COLO829 (cell line): ENCODE measurements at regions not wholly inside any gene's neighbourhood (a gene's known extent, or its start where the extent isn't known, plus 50 kb on each side); places are given as distances from the start of the nearest gene placed in this dataset.
A peak's percentile ranks its signal among the peaks of the same experiment; 100 is the strongest.
"Not testable (repeated sequence)": the region's sequence is repeated elsewhere in the genome, so short reads cannot be mapped to it uniquely, and the experiment has no call there.

ENCODE experiments used
- DNase-seq: peaks from one replicate; pipeline ENCODE4 v3.0.0; 2012; ENCODE audit warnings: low spot score

- no peak for DNase-seq
Observed at GRCh38 chr6:119879731-119880130, 530.2 kb upstream of the MAN1A1 start.

- no peak for DNase-seq
Observed at GRCh38 chr6:119874381-119874780, 524.8 kb upstream of the MAN1A1 start.

GRCh38 chr6:119873107-119873506 lies 523.5 kb upstream of the MAN1A1 start:
- DNase-seq, result no peak

GRCh38 chr6:119871520-119871919 lies 522.0 kb upstream of the MAN1A1 start:
- DNase-seq, result no peak

- peak; percentile 2 for DNase-seq
Observed at GRCh38 chr6:119865466-119866350, 516.1 kb upstream of the MAN1A1 start.

- no peak for DNase-seq
Observed at GRCh38 chr6:119862719-119863118, 513.2 kb upstream of the MAN1A1 start.

- no peak for DNase-seq
Observed at GRCh38 chr6:119858901-119859300, 509.3 kb upstream of the MAN1A1 start.

- peak; percentile 5 for DNase-seq
Observed at GRCh38 chr6:119856136-119856535, 506.6 kb upstream of the MAN1A1 start.

- no peak for DNase-seq
Observed at GRCh38 chr6:119848696-119849095, 499.1 kb upstream of the MAN1A1 start.

- DNase-seq, result no peak
Observed at GRCh38 chr6:119845161-119845560, 495.6 kb upstream of the MAN1A1 start.

- no peak for DNase-seq
Observed at GRCh38 chr6:119844387-119844786, 494.8 kb upstream of the MAN1A1 start.

- DNase-seq, result no peak
Observed at GRCh38 chr6:119842191-119842590, 492.6 kb upstream of the MAN1A1 start.

GRCh38 chr6:119838043-119838442 lies 488.5 kb upstream of the MAN1A1 start:
- no peak for DNase-seq

GRCh38 chr6:119834418-119834817 lies 484.9 kb upstream of the MAN1A1 start:
- no peak for DNase-seq

- no peak for DNase-seq
Observed at GRCh38 chr6:119832411-119832810, 482.9 kb upstream of the MAN1A1 start.

- no peak for DNase-seq
Observed at GRCh38 chr6:119830494-119831295, 481.1 kb upstream of the MAN1A1 start.

GRCh38 chr6:119830069-119830468 lies 480.5 kb upstream of the MAN1A1 start:
- no peak for DNase-seq

GRCh38 chr6:119829499-119829898 lies 479.9 kb upstream of the MAN1A1 start:
- not testable (repeated sequence) for DNase-seq

- DNase-seq, result no peak
Observed at GRCh38 chr6:119829006-119829405, 479.4 kb upstream of the MAN1A1 start.

- DNase-seq, result no peak
Observed at GRCh38 chr6:119821380-119821779, 471.8 kb upstream of the MAN1A1 start.

GRCh38 chr6:119818876-119819275 lies 469.3 kb upstream of the MAN1A1 start:
- DNase-seq, result no peak

- no peak for DNase-seq
Observed at GRCh38 chr6:119814609-119815400, 465.2 kb upstream of the MAN1A1 start.
